GM23248 (cell line): ENCODE measurements at regions not wholly inside any gene's neighbourhood (a gene's known extent, or its start where the extent isn't known, plus 50 kb on each side); places are given as distances from the start of the nearest gene placed in this dataset.
"Not testable (repeated sequence)": the region's sequence is repeated elsewhere in the genome, so short reads cannot be mapped to it uniquely, and the experiment has no call there.

Source experiments
- DNase-seq: peaks from one replicate; pipeline ENCODE4 v3.0.0-alpha.2; 2015
- H2AFZ ChIP-seq: fragments of 200-600 bp; sonication (generic); 2 replicates; pipeline ENCODE4 v1.6.1; 2016; ENCODE audit warnings: antibody characterized with exemption
- H3F3A ChIP-seq: fragments of 200-600 bp; sonication (generic); 2 replicates; pipeline ENCODE4 v1.6.1; 2016; ENCODE audit warnings: mild to moderate bottlenecking, antibody characterized with exemption, mixed run types; ENCODE audit not compliant: insufficient read depth
- H3K27ac ChIP-seq: fragments of 200-600 bp; sonication (generic); 2 replicates; pipeline ENCODE4 v1.5.1; 2016; ENCODE audit warnings: mild to moderate bottlenecking
- H3K27me3 ChIP-seq: fragments of 200-600 bp; sonication (generic); replicated peaks from 2 replicates; pipeline ENCODE4 v1.6.1; 2016; ENCODE audit warnings: mild to moderate bottlenecking; ENCODE audit not compliant: insufficient read depth
- H3K36me3 ChIP-seq: fragments of 200-600 bp; sonication (generic); 2 replicates; pipeline ENCODE4 v1.6.1; 2016; ENCODE audit warnings: low read depth, mild to moderate bottlenecking
- H3K4me1 ChIP-seq: fragments of 200-600 bp; sonication (generic); 2 replicates; pipeline ENCODE4 v1.6.1; 2016; ENCODE audit warnings: mild to moderate bottlenecking; ENCODE audit not compliant: insufficient read depth
- H3K4me2 ChIP-seq: fragments of 200-600 bp; sonication (generic); one replicate; pipeline ENCODE4 v1.6.1; 2016; ENCODE audit warnings: mild to moderate bottlenecking; ENCODE audit not compliant: unreplicated experiment
- H3K4me3 ChIP-seq: fragments of 200-600 bp; sonication (generic); 2 replicates; pipeline ENCODE4 v1.5.1; 2016; ENCODE audit warnings: mild to moderate bottlenecking
- H3K79me2 ChIP-seq: fragments of 200-600 bp; sonication (generic); 2 replicates; pipeline ENCODE4 v1.6.1; 2016; ENCODE audit warnings: mild to moderate bottlenecking; ENCODE audit not compliant: insufficient read depth
- H3K9ac ChIP-seq: fragments of 200-600 bp; sonication (generic); 2 replicates; pipeline ENCODE4 v1.6.1; 2016; ENCODE audit warnings: mild to moderate bottlenecking
- H3K9me2 ChIP-seq: fragments of 200-600 bp; sonication (generic); 2 replicates; pipeline ENCODE4 v1.6.1; 2016; ENCODE audit warnings: mixed run types, mild to moderate bottlenecking, moderate library complexity; ENCODE audit not compliant: insufficient read depth
- H3K9me3 ChIP-seq: fragments of 200-600 bp; sonication (generic); one replicate; pipeline ENCODE4 v1.6.1; 2017; ENCODE audit warnings: low read depth
- H4K20me1 ChIP-seq: fragments of 200-600 bp; sonication (generic); 2 replicates; pipeline ENCODE4 v1.6.0; 2016; ENCODE audit not compliant: insufficient read depth
- EZH2 ChIP-seq: fragments of 200-600 bp; sonication (generic); IDR thresholded peaks from 2 replicates; pipeline ENCODE4 v1.6.1; 2018; ENCODE audit warnings: antibody characterized with exemption, mild to moderate bottlenecking; ENCODE audit not compliant: insufficient read depth, poor library complexity, severe bottlenecking
- EZH2phosphoT487 ChIP-seq: fragments of 200-600 bp; sonication (generic); IDR thresholded peaks from 2 replicates; pipeline ENCODE4 v1.6.1; 2018; ENCODE audit warnings: antibody characterized with exemption, moderate library complexity, mild to moderate bottlenecking, low read depth; ENCODE audit not compliant: insufficient read depth
- WGBS, 2 experiments: methylation state at CpG; one replicate each; pipeline ENCODE4 v1.1.6; 2015 to 2017; ENCODE audit warnings: low lambda C conversion rate in 2 of 2, low coverage in 1 of 2; ENCODE audit errors: missing lambda C conversion rate in 2 of 2; 5-methylcytosine and 5-hydroxymethylcytosine counted together
- in situ Hi-C: fragments of 300-500 bp; cut with MboI; formaldehyde crosslinking; loops from 2 replicates; pipeline ENCODE4 v1.15.0; 2020

DNA sequence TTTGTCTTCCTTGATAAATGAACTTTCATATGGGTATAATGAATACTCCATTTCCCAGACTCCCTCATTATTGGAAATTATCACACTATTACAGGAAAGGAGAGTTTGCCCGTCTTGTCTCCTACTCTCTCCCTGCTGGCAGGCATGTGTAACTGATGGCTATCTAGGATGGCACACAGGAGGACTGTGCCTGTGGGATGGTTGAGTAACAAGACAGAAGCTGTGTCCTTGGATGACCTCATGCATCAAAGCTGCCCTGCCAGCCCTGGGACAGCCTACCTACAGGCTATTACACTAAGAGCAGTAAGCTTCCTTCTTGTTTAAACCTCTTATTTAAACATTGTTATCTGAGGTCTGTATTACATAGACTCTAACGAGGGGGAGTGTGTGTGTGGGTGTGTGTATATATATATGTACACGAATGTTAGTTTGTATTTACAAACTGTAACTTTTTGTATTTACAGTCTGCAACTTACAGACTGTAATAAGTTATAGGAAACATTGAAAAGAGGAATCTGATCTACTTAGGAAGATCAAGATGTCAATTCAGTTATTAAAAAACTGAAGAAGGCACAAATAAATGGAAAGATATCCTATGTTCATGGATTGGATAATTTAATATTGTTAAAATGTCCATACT is 247.6 kb upstream of the ACO1 start:
- H3K27ac ChIP-seq = no peak overlapping the region

DNA sequence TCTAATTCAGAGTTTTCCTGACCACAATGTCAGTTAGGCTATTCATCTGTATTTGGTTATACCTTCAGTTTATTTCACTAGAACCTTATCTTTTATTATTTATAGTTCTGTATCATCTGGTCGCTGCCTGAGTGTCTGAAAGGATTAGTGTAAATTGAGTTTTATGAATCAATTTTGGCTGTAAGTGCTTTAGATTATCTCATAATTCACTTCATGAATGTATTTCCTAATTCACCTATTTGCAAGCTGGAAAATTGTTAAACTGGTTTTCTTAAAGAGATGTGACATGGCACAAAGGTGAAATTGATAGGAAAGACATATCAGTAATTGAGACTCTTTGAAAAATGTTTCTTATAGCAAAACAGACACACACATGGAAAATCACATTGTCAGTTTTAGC is 242.4 kb upstream of the ACO1 start:
- TF ChIP-seq EZH2 (no peak), EZH2phosphoT487 (no peak)
- H3K36me3 ChIP-seq = no peaks in the 10 kb centered on the region
- H3K4me3 ChIP-seq = no peak overlapping the region
- no peaks in the 10 kb centered on the region for H4K20me1 ChIP-seq
- no peaks in the 10 kb centered on the region for H3K9me3 ChIP-seq
- H3K9ac ChIP-seq = no peak overlapping the region
- no peaks in the 10 kb centered on the region for H3K27me3 ChIP-seq
- DNase-seq = no peak
- in situ Hi-C loops = no loop called here
- no peak overlapping the region for H2AFZ ChIP-seq
- H3K4me1 ChIP-seq = no peaks in the 10 kb centered on the region
- no peaks in the 10 kb centered on the region for H3K9me2 ChIP-seq
- H3K4me2 ChIP-seq = no peak overlapping the region
- no peak overlapping the region for H3K27ac ChIP-seq
- no peaks in the 10 kb centered on the region for H3K79me2 ChIP-seq
- no peaks in the 10 kb centered on the region for H3F3A ChIP-seq
- whole genome bisulfite sequencing, 2 experiments = 3 to 7% methylated on average over 1 of the region's 1 CpG

More for the DNA sequence above, 247.6 kb upstream of the ACO1 start:
- TF ChIP-seq EZH2phosphoT487 = no peak
- no peak for TF ChIP-seq EZH2
- DNase-seq = no peak
- H3K9me2 ChIP-seq = no peaks in the 10 kb centered on the region
- in situ Hi-C loops = no loop called here
- H3K9ac ChIP-seq = no peak overlapping the region
- H3K4me3 ChIP-seq = no peak overlapping the region
- no peaks in the 10 kb centered on the region for H3K27me3 ChIP-seq
- H3K36me3 ChIP-seq = no peaks in the 10 kb centered on the region
- WGBS, 2 experiments = 13 to 22% methylated on average over 3 of the region's 3 CpGs
- no peak overlapping the region for H2AFZ ChIP-seq
- H3K79me2 ChIP-seq = no peaks in the 10 kb centered on the region
- no peak overlapping the region for H3K4me2 ChIP-seq
- no peaks in the 10 kb centered on the region for H3K4me1 ChIP-seq
- H4K20me1 ChIP-seq = no peaks in the 10 kb centered on the region
- no peaks in the 10 kb centered on the region for H3F3A ChIP-seq
- no peaks in the 10 kb centered on the region for H3K9me3 ChIP-seq

DNA sequence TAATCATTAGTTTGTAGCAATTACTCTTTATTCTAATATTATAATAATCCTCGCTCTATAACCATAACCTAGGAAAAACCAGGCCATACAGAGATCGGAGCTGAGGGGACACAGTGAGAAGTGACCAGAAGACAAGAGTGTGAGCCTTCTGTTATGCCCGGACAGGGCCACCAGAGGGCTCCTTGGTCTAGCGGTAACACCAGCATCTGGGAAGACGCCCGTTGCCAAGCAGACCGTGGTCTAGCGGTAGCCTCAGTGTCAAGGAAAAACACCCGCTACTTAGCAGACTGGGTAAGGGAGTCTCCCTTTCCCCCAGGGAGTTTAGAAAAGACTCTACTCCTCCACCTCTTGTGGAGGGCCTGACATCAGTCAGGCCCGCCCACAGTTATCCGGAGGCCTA is 235.9 kb upstream of the ACO1 start:
- in situ Hi-C loops = not testable (repeated sequence)
- 56 to 64% methylated on average over 11 of the region's 11 CpGs for WGBS, 2 experiments

DNA sequence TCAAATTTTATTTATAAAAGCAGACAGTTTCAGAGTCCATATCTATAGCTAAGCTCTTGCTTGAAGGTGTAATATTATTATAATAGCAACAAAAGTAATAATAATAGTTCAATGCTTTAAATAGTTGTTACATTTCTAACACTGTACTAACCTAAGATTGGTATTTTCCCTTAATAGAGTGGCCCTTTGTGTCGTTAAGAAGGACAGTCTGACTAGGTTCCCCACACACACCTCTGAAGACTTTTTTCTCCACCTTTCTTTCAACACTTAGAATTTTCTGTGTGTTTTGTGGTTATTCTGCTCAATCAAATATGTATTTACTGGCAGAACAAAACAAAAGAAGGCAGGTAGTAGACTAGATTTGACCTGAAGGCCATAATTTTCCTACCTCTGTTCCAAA is 223.2 kb upstream of the ACO1 start:
- no peak overlapping the region for H3K27ac ChIP-seq
- H3K9ac ChIP-seq = no peak overlapping the region
- H3K4me2 ChIP-seq = no peak overlapping the region
- no peak overlapping the region for H2AFZ ChIP-seq
- no peak for DNase-seq
- no peaks in the 10 kb centered on the region for H3K9me2 ChIP-seq
- 11 to 14% methylated on average over 1 of the region's 1 CpG for WGBS, 2 experiments
- no peaks in the 10 kb centered on the region for H3K4me1 ChIP-seq
- no peaks in the 10 kb centered on the region for H3K27me3 ChIP-seq
- no peaks in the 10 kb centered on the region for H3F3A ChIP-seq
- no peaks in the 10 kb centered on the region for H4K20me1 ChIP-seq
- no peaks in the 10 kb centered on the region for H3K36me3 ChIP-seq
- no peak overlapping the region for H3K4me3 ChIP-seq
- TF ChIP-seq EZH2 = no peak
- no peak for TF ChIP-seq EZH2phosphoT487
- H3K79me2 ChIP-seq = no peaks in the 10 kb centered on the region
- H3K9me3 ChIP-seq = no peaks in the 10 kb centered on the region
- in situ Hi-C loops = loop anchor here (25.0 kb wide), 1 partner anchor 299 kb away; no protein-coding TSS in a partner anchor

More for the DNA sequence above, 235.9 kb upstream of the ACO1 start:
- H3K9me2 ChIP-seq, H3F3A ChIP-seq, H3K4me1 ChIP-seq, H3K79me2 ChIP-seq, H2AFZ ChIP-seq, H3K4me2 ChIP-seq, H3K4me3 ChIP-seq, H3K27ac ChIP-seq, DNase-seq, H3K9ac ChIP-seq, H3K36me3 ChIP-seq, H4K20me1 ChIP-seq, H3K9me3 ChIP-seq, H3K27me3 ChIP-seq: not testable (repeated sequence)

DNA sequence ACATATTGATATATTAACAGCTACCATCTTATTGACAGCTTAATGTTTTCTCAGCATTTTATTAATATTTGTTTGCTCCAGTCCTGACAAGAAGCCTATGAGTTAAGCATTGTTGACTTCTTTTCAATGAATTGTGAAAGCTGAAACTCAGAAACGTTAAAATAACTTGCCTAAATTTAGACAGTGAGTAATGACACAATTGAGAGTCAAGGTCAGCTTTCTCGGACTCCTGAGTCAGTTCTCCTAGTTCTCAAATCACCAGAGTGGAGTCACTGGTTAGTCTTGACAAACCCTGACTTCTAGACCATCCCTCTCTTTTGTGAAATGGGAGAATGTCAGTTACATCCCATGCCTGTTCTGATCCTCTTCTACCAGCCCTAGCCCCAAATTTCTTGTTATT is 222.7 kb upstream of the ACO1 start:
- Histone ChIP-seq H3K27ac (no peak overlapping the region), H3F3A (no peaks in the 10 kb centered on the region), H3K9me3 (no peaks in the 10 kb centered on the region), H3K79me2 (no peaks in the 10 kb centered on the region), H3K9ac (no peak overlapping the region), H4K20me1 (no peaks in the 10 kb centered on the region), H3K4me2 (no peak overlapping the region), H3K4me3 (no peak overlapping the region), H3K4me1 (no peaks in the 10 kb centered on the region), H3K36me3 (no peaks in the 10 kb centered on the region), H3K27me3 (no peaks in the 10 kb centered on the region), H2AFZ (no peak overlapping the region), H3K9me2 (no peaks in the 10 kb centered on the region)
- in situ Hi-C loops = loop anchor here (25.0 kb wide), 1 partner anchor 299 kb away; no protein-coding TSS in a partner anchor
- no peak for DNase-seq
- WGBS, 2 experiments = 4 to 5% methylated on average over 2 of the region's 2 CpGs
- TF ChIP-seq EZH2 (no peak), EZH2phosphoT487 (no peak)

DNA sequence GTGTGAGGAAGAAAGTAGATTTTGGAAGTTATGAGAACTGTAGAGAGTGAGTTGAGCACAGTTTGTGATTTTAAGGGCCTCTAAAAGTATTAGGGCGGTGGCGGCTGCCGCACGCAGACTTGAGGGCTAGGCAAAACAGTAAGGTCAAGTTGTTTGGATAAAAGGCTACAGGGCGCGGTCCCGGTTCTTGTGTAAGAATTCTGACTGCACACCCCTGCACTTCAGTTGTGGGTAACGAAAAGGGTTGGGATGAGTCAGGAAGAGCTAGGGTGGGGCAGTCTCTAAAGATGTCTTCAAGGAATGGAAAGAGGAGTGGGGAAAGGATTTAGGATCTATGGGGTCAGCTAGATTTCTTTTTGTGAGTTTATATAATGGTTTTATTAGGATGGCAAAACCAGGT is 218.1 kb upstream of the ACO1 start:
- H3K4me2 ChIP-seq, H3K36me3 ChIP-seq, H3K9me2 ChIP-seq, H3K9me3 ChIP-seq, H4K20me1 ChIP-seq, H3K9ac ChIP-seq, H3K79me2 ChIP-seq, H3K4me1 ChIP-seq, DNase-seq, H2AFZ ChIP-seq, H3K27ac ChIP-seq, H3K27me3 ChIP-seq, H3F3A ChIP-seq, H3K4me3 ChIP-seq: not testable (repeated sequence)
- 59% methylated on average over 8 of the region's 8 CpGs for WGBS, 2 experiments
- in situ Hi-C loops = loop anchor here (25.0 kb wide), 1 partner anchor 304 kb away; no protein-coding TSS in a partner anchor
